ENCODE measurements at regions not wholly inside any gene's neighbourhood (a gene's known extent, or its start where the extent isn't known, plus 50 kb on each side); places are given as distances from the start of the nearest gene placed in this dataset.

GRCh38 chr10:80968903-80969302 is 431.2 kb downstream of the SH2D4B start:
- Histone ChIP-seq H2AFZ (ENCODE audit: insufficient read depth, low read depth, low read length, poor library complexity, severe bottlenecking) (no peak overlapping the region), H3K27ac (ENCODE audit: low read depth in 1 of 2, low read length in 2 of 2) (no peak overlapping the region), H3K9me3 (replicated peaks in 1 of 2; ENCODE audit: control insufficient read depth in 1 of 2, insufficient read depth in 1 of 2, low read length in 2 of 2) (no peaks in the 10 kb centered on the region), H3K9ac (ENCODE audit: insufficient read depth, low read length, poor library complexity, severe bottlenecking) (no peak overlapping the region), H4K20me1 (ENCODE audit: insufficient read depth, low read length) (no peaks in the 10 kb centered on the region), H3K79me2 (ENCODE audit: insufficient read depth, low read length) (no peaks in the 10 kb centered on the region), H3K4me2 (replicated peaks; ENCODE audit: extremely low read depth, low read length, poor library complexity, severe bottlenecking) (no peak overlapping the region), H3K27me3 (ENCODE audit: control insufficient read depth in 2 of 2, insufficient read depth in 2 of 2, low read length in 2 of 2) (no peaks in the 10 kb centered on the region), H3K4me3 (replicated peaks in 1 of 3; ENCODE audit: low read depth in 2 of 3, low read length in 3 of 3) (no peak overlapping the region), H3K36me3 (replicated peaks in 1 of 2; ENCODE audit: control insufficient read depth in 1 of 2, insufficient read depth in 2 of 2, low read length in 2 of 2) (no peaks in the 10 kb centered on the region), H3K4me1 (ENCODE audit: control insufficient read depth in 1 of 2, insufficient read depth in 2 of 2, low read length in 2 of 2) (no peaks in the 10 kb centered on the region)
- Mint-ChIP-seq H3K9me3 (peaks cover 0 to 4% (median 2%) of the 10 kb centered on the region in 7 donors), H3K4me3 (no peak overlapping the region), H3K36me3 (no peaks in the 10 kb centered on the region), H3K4me1 (peaks cover 5% of the 10 kb centered on the region), H3K27ac (no peak overlapping the region), H3K27me3 (ENCODE audit: low read depth in 3 of 3) (peaks cover 0 to 4% (median 2%) of the 10 kb centered on the region in 3 donors)
- intact Hi-C loops (cut with micrococcal nuclease) = no loop called here
- TF ChIP-seq CTCF (IDR thresholded peaks at IDR 0.05) = no peak
- no peak for DNase-seq

- no peak overlapping the region for H3K4me3 ChIP-seq (replicated peaks in 1 of 3; ENCODE audit: low read depth in 2 of 3, low read length in 3 of 3)
- no peaks in the 10 kb centered on the region for H4K20me1 ChIP-seq (ENCODE audit: insufficient read depth, low read length)
- H3K4me1 Mint-ChIP-seq = no peaks in the 10 kb centered on the region
- H3K9me3 Mint-ChIP-seq = peaks cover 0 to 4% (median 2%) of the 10 kb centered on the region in 7 donors
- no peak for TF ChIP-seq CTCF (IDR thresholded peaks at IDR 0.05)
- H3K9me3 ChIP-seq (replicated peaks in 1 of 2; ENCODE audit: control insufficient read depth in 1 of 2, insufficient read depth in 1 of 2, low read length in 2 of 2) = no peaks in the 10 kb centered on the region
- H3K4me1 ChIP-seq (ENCODE audit: control insufficient read depth in 1 of 2, insufficient read depth in 2 of 2, low read length in 2 of 2) = no peaks in the 10 kb centered on the region
- no peaks in the 10 kb centered on the region for H3K36me3 Mint-ChIP-seq
- WGBS (ENCODE audit: insufficient coverage) = no CpG with 5 or more reads among the region's 1 CpG
- H3K27me3 ChIP-seq (ENCODE audit: control insufficient read depth in 2 of 2, insufficient read depth in 2 of 2, low read length in 2 of 2) = no peaks in the 10 kb centered on the region
- no peak overlapping the region for H3K27ac Mint-ChIP-seq
- peaks cover 0 to 4% (median 2%) of the 10 kb centered on the region in 3 donors for H3K27me3 Mint-ChIP-seq (ENCODE audit: low read depth in 3 of 3)
- no peak overlapping the region for H3K27ac ChIP-seq (ENCODE audit: low read depth in 1 of 2, low read length in 2 of 2)
- no peaks in the 10 kb centered on the region for H3K36me3 ChIP-seq (replicated peaks in 1 of 2; ENCODE audit: control insufficient read depth in 1 of 2, insufficient read depth in 2 of 2, low read length in 2 of 2)
- H3K4me2 ChIP-seq (replicated peaks; ENCODE audit: extremely low read depth, low read length, poor library complexity, severe bottlenecking) = no peak overlapping the region
- H3K79me2 ChIP-seq (ENCODE audit: insufficient read depth, low read length) = no peaks in the 10 kb centered on the region
- no peak overlapping the region for H3K4me3 Mint-ChIP-seq
- DNase-seq = no peak
- intact Hi-C loops (cut with micrococcal nuclease) = no loop called here
- H2AFZ ChIP-seq (ENCODE audit: insufficient read depth, low read depth, low read length, poor library complexity, severe bottlenecking) = no peak overlapping the region
- H3K9ac ChIP-seq (ENCODE audit: insufficient read depth, low read length, poor library complexity, severe bottlenecking) = no peak overlapping the region
Observed at GRCh38 chr10:80971461-80971860, 433.8 kb downstream of the SH2D4B start.
